Tibial nerve (tissue), 4 donors: ENCODE measurements at regions not wholly inside any gene's neighbourhood (a gene's known extent, or its start where the extent isn't known, plus 50 kb on each side); places are given as distances from the start of the nearest gene placed in this dataset.

ENCODE experiments used
- CTCF ChIP-seq, 5 experiments: fragments of 200-600 bp in 3 of 5; fragments of 450-650 bp in 2 of 5; sonication (generic) in 3 of 5; IDR thresholded peaks; one replicate each; pipeline ENCODE4 v1.5.1; 2016 to 2019; ENCODE audit warnings: antibody characterized with exemption in 5 of 5, mild to moderate bottlenecking in 3 of 5, moderate library complexity in 2 of 5
- EP300 ChIP-seq, 2 donors: sonication (generic); formaldehyde crosslinking; IDR thresholded peaks; one replicate each; pipeline ENCODE4 v1.6.1; 2017; ENCODE audit warnings: antibody characterized with exemption in 2 of 2, mild to moderate bottlenecking in 1 of 2
- POLR2A ChIP-seq, 2 donors: fragments of 450-650 bp; IDR thresholded peaks; one replicate each; pipeline ENCODE4 v1.6.1; 2017; ENCODE audit warnings: antibody characterized with exemption in 2 of 2, mild to moderate bottlenecking in 2 of 2, moderate library complexity in 2 of 2

GRCh38 chr6:30799210-30799609, 54.9 kb upstream of the IER3 start:
- TF ChIP-seq CTCF (IDR thresholded peaks at IDR 0.05) = no peak
- TF ChIP-seq POLR2A (IDR thresholded peaks at IDR 0.05) = no peak
- no peak for TF ChIP-seq EP300 (IDR thresholded peaks at IDR 0.05)
